ENCODE measurements at regions not wholly inside any gene's neighbourhood (a gene's known extent, or its start where the extent isn't known, plus 50 kb on each side); places are given as distances from the start of the nearest gene placed in this dataset.

DNA sequence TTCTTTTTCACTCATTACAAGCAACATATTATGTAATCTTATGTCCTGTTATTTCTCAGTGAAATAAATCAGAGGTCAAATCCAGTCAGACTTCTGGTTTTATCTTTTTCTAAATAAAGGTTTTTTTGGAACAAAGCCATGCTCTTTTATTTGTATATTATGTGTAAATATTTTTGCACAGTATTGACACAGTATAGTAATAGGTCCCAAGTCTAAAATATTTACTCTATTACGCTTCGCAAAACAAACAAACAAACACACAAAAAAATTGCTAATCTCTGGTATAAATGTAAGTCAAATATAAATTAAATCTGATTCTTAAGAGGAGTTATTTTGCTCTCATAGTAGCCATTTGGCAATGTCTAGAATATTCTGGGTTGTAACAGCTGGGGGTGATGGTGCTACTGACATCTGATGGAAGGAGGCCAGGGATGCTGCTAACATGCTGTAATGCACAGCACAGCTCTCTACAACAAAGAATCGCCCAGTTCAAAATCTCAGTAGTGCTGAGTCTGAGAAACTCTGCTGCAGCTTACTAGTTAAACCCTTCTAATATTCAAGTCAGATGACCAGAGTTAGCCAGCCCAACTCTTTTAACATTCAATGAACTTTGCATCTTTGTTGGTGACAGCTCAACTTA, 602.1 kb downstream of the RAB28 start:
- TF ChIP-seq ZNF600 (tag by site-specific recombination; IDR thresholded peaks at IDR 0.05) (no peak), ELK4 (IDR thresholded peaks at IDR 0.05; ENCODE audit: borderline replicate concordance, low read depth, low read length) (no peak), ZNF558 (tag by site-specific recombination; IDR thresholded peaks at IDR 0.05) (no peak), PRDM1 (tag by site-specific recombination; IDR thresholded peaks at IDR 0.05) (no peak), ZNF391 (tag by site-specific recombination; IDR thresholded peaks at IDR 0.05; ENCODE audit: borderline replicate concordance, low read depth) (no peak), KLF10 (tag by site-specific recombination; IDR thresholded peaks at IDR 0.05) (no peak), ZBTB7A (tag by site-specific recombination; IDR thresholded peaks at IDR 0.05; ENCODE audit: low read depth) (no peak), ZNF701 (tag by site-specific recombination; IDR thresholded peaks at IDR 0.05) (no peak), ZBTB44 (tag by site-specific recombination; IDR thresholded peaks at IDR 0.05) (no peak), KLF8 (tag by site-specific recombination; IDR thresholded peaks at IDR 0.05) (no peak), PBX3 (CRISPR knock-in tag; IDR thresholded peaks at IDR 0.05) (no peak), ZNF10 (tag by site-specific recombination; IDR thresholded peaks at IDR 0.05) (no peak), ZNF404 (tag by site-specific recombination; IDR thresholded peaks at IDR 0.05) (no peak), BCL11B (tag by site-specific recombination; IDR thresholded peaks at IDR 0.05; ENCODE audit: low read depth) (no peak)
- TF ChIP-seq, protein P1, sequence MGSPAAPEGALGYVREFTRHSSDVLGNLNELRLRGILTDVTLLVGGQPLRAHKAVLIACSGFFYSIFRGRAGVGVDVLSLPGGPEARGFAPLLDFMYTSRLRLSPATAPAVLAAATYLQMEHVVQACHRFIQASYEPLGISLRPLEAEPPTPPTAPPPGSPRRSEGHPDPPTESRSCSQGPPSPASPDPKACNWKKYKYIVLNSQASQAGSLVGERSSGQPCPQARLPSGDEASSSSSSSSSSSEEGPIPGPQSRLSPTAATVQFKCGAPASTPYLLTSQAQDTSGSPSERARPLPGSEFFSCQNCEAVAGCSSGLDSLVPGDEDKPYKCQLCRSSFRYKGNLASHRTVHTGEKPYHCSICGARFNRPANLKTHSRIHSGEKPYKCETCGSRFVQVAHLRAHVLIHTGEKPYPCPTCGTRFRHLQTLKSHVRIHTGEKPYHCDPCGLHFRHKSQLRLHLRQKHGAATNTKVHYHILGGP (tag by site-specific recombination; IDR thresholded peaks at IDR 0.05): no peak
- TF ChIP-seq, protein P2, sequence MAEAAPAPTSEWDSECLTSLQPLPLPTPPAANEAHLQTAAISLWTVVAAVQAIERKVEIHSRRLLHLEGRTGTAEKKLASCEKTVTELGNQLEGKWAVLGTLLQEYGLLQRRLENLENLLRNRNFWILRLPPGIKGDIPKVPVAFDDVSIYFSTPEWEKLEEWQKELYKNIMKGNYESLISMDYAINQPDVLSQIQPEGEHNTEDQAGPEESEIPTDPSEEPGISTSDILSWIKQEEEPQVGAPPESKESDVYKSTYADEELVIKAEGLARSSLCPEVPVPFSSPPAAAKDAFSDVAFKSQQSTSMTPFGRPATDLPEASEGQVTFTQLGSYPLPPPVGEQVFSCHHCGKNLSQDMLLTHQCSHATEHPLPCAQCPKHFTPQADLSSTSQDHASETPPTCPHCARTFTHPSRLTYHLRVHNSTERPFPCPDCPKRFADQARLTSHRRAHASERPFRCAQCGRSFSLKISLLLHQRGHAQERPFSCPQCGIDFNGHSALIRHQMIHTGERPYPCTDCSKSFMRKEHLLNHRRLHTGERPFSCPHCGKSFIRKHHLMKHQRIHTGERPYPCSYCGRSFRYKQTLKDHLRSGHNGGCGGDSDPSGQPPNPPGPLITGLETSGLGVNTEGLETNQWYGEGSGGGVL (tag by site-specific recombination; IDR thresholded peaks at IDR 0.05): no peak
- no peaks in the 10 kb centered on the region for H3K36me3 ChIP-seq (ENCODE audit: control insufficient read depth in 2 of 2, insufficient read depth in 1 of 2, low read length in 2 of 2)
- H3K4me1 ChIP-seq (ENCODE audit: control insufficient read depth, insufficient read depth, low read length): no peaks in the 10 kb centered on the region
- no peaks in the 10 kb centered on the region for H3K9me3 ChIP-seq (ENCODE audit: control insufficient read depth, insufficient read depth, low read depth, low read length)
- no peak overlapping the region for H3K4me3 ChIP-seq (ENCODE audit: low read depth, low read length)
- no peak overlapping the region for H3K27ac ChIP-seq (ENCODE audit: extremely low read depth, low read depth, low read length)
- CTCF ChIA-PET: no interaction called here
- POLR2A ChIA-PET: interaction anchor here (0.5 kb wide), 1 partner anchor 12 kb away, joined by 3 read pairs; no protein-coding TSS in a partner anchor

- Histone ChIP-seq H3K4me3 (ENCODE audit: low read depth, low read length) (no peak overlapping the region), H3K4me1 (ENCODE audit: control insufficient read depth, insufficient read depth, low read length) (no peaks in the 10 kb centered on the region), H3K9me3 (ENCODE audit: control insufficient read depth, insufficient read depth, low read depth, low read length) (no peaks in the 10 kb centered on the region), H3K27ac (ENCODE audit: extremely low read depth, low read depth, low read length) (no peak overlapping the region), H3K36me3 (ENCODE audit: control insufficient read depth in 2 of 2, insufficient read depth in 1 of 2, low read length in 2 of 2) (no peaks in the 10 kb centered on the region)
- POLR2A ChIA-PET: no interaction called here
- CTCF ChIA-PET: no interaction called here
- TF ChIP-seq, protein P3, sequence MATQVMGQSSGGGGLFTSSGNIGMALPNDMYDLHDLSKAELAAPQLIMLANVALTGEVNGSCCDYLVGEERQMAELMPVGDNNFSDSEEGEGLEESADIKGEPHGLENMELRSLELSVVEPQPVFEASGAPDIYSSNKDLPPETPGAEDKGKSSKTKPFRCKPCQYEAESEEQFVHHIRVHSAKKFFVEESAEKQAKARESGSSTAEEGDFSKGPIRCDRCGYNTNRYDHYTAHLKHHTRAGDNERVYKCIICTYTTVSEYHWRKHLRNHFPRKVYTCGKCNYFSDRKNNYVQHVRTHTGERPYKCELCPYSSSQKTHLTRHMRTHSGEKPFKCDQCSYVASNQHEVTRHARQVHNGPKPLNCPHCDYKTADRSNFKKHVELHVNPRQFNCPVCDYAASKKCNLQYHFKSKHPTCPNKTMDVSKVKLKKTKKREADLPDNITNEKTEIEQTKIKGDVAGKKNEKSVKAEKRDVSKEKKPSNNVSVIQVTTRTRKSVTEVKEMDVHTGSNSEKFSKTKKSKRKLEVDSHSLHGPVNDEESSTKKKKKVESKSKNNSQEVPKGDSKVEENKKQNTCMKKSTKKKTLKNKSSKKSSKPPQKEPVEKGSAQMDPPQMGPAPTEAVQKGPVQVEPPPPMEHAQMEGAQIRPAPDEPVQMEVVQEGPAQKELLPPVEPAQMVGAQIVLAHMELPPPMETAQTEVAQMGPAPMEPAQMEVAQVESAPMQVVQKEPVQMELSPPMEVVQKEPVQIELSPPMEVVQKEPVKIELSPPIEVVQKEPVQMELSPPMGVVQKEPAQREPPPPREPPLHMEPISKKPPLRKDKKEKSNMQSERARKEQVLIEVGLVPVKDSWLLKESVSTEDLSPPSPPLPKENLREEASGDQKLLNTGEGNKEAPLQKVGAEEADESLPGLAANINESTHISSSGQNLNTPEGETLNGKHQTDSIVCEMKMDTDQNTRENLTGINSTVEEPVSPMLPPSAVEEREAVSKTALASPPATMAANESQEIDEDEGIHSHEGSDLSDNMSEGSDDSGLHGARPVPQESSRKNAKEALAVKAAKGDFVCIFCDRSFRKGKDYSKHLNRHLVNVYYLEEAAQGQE (tag by site-specific recombination; IDR thresholded peaks at IDR 0.05): no peak
- TF ChIP-seq ZNF26 (tag by site-specific recombination; IDR thresholded peaks at IDR 0.05) (no peak), ZNF354C (tag by site-specific recombination; IDR thresholded peaks at IDR 0.05; ENCODE audit: borderline replicate concordance, low read depth) (no peak), ZNF311 (tag by site-specific recombination; IDR thresholded peaks at IDR 0.05; ENCODE audit: borderline replicate concordance) (no peak)
- TF ChIP-seq, protein P4, sequence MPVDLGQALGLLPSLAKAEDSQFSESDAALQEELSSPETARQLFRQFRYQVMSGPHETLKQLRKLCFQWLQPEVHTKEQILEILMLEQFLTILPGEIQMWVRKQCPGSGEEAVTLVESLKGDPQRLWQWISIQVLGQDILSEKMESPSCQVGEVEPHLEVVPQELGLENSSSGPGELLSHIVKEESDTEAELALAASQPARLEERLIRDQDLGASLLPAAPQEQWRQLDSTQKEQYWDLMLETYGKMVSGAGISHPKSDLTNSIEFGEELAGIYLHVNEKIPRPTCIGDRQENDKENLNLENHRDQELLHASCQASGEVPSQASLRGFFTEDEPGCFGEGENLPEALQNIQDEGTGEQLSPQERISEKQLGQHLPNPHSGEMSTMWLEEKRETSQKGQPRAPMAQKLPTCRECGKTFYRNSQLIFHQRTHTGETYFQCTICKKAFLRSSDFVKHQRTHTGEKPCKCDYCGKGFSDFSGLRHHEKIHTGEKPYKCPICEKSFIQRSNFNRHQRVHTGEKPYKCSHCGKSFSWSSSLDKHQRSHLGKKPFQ (tag by site-specific recombination; IDR thresholded peaks at IDR 0.05): no peak
These were observed 603.3 kb downstream of the RAB28 start for GRCh38 chr4:12880844-12881243.
